ENCODE measurements at regions not wholly inside any gene's neighbourhood (a gene's known extent, or its start where the extent isn't known, plus 50 kb on each side); places are given as distances from the start of the nearest gene placed in this dataset.

DNA sequence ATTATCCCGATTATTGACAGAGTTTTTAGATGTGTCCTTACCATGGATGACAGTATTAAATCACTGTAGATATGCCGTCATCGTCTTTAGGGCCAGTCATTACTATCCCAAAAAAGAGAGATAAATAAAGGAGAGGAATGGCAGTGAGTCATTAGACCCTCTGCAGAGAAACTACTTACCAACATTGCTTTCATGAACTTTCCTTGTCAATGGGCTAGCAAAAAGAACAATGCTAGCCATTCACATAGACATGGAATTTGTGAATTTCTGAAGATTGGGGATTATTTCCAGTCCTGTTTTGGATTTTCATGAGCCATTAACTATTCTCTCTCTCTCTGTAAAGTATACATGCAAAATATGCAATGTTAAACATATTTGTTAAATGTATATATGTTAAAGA lies 319.4 kb upstream of the FANCL start:
- no peak for DNase-seq (ENCODE audit: low read depth)

DNA sequence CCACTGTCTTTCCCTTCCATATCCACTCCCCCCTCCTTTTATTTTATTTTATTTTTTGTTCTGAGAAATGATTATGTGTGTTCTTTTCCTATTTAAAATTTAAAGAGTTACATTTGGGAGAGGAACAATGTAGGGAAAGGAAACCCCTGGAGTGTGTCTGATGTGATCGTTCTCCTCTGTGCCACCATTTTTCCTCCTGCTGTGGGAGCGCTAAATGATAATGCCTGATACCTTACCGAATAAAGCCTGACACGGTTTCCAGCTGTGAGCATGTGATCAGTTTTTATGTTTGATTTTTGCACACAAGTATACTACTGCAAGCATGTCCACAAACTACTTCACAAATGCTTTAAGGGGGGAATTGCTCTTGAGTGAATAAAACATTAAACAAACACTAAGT lies 317.8 kb upstream of the FANCL start:
- DNase-seq (ENCODE audit: low read depth), result no peak

DNA sequence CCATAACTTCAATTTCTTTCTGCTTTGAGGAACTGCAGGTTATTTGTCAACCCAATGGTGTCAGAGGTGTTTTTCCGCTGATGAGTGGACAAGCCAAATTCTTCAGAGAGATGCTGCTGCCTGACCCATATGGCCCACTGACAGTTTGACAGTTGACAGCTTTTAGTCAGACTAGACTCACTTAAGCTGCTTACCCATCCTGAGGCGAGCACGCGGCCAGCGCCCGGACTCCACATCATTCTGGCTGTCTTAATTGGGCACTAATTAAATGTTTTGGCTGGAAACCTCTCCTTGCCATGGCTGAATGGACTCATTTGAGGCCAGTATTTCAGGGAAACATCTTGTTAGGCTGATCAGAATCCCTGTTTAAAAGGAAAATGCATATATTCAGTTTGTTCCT lies 316.1 kb upstream of the FANCL start:
- no peak for DNase-seq (ENCODE audit: low read depth)

DNA sequence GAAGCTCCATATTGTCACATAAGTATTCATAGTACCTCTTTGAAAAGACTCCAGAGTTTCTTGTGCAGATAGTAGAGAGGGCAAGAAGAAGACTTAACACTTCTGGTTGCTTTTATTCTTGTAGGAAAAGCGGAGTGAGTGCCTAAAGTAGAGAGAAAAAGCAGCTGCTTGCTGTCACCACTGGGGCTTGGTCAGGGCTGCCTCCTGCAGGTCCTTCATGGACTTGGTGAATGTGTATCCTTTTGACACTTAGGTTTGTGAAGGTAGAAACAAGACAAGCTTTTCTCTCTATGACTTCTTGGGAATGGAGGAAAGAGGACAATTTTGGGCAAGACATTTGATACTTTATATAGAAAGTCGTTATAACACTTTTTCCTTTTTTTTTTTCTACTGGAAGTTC lies 312.8 kb upstream of the FANCL start:
- no peak for DNase-seq (ENCODE audit: low read depth)

DNA sequence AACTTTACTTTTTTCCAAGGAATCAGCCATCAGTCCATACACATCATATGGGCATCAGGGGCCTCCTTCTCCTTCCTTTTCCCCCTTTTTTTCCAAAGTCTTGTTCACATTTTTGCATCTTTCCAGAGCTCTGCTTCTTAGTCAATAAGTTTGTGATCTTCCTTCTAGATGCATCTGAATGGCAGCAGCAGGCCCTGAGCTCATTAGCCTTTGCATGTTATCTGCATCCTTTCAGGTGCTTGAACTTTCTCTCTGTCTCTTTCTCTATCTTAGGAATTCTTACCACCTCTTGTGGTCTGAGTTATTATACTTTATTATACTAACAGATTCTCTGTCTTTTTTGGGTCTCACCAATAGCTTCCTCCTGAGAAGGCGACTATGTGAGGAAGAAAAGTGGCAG lies 312.4 kb upstream of the FANCL start:
- DNase-seq (ENCODE audit: low read depth), result no peak

DNA sequence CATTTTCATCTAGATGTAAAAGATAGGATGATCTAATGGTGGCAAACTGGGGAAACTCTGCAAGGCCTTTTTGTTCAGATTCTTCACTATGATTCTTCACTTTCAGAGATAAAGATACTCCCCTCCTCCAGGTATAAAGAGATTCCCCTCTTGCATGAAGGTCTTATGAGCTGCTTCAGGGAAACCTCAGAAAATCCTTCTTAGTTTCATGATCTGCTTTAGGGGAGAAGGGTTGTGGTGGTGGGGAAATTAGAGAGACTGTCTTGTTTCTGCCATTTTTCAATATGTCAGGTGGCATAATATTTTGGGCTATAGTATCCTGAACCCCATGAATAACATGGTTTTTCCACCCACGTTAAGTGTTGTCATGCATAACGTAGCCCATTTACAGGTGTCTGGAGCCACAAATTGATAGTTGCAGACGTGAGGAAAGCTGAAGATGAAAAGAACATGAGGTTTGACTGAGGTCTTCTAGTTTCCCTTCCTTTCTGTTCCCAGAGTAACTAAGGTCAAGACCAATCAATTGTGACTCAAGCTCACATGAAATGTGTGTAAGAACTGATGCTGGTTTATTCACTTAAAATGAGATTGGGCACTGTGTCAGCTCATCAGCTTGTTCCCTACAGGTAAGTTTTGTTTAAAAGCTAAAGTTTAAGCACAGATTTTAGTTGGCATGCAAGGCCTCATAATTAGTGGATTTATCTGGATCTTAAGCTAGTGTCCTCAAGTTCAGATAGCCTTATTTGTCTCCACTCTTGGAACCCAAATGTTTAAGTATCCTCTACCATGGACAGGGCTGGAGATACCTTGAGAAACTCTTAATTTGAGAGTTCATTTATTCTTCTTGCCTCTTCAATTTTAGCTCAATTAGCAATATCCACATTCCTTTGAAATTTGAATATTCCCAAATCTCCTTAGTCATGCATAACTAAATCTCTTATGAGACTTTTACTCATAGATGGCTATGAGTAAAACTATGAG lies 304.5 kb upstream of the FANCL start:
- DNase-seq (ENCODE audit: low read depth), result no peak

DNA sequence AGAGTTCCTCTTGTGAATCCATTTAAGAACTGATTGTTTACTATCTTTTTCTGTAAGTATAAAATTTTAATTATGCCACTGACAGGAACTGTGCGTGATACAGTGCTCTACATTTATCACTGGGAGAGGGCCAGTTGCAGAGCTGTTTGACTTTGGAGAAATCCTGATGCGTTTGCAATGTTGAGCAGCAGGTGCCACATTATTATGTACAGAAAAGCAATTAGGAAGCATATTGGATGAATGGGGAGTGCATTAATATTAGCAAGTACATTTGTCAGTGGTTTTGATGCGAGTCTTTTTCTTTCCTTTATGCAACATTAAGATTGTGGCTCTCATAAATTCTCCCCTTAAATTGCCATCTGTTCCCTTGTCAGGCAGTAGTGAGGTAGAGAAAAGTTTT lies 302.3 kb upstream of the FANCL start:
- DNase-seq (ENCODE audit: low read depth), result no peak

DNA sequence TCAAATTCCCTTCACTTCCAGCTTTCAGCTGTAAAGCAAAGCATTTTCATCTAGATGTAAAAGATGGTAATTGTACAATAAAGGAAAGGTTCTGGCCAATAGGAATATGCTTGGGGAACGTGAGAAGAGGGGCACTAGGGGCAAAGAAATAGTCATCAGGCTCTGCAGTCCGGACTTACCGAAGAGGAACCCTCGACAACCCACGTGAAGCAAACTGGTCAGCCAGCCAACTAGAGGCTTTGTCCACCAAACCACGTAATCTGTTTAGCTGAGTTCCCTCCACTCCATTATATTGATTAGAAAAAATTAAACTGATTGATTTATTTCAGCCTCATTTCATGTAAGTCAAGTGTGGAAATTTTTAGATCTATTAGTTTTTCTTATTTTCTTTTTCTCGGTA lies 300.4 kb upstream of the FANCL start:
- no peak for DNase-seq (ENCODE audit: low read depth)

DNA sequence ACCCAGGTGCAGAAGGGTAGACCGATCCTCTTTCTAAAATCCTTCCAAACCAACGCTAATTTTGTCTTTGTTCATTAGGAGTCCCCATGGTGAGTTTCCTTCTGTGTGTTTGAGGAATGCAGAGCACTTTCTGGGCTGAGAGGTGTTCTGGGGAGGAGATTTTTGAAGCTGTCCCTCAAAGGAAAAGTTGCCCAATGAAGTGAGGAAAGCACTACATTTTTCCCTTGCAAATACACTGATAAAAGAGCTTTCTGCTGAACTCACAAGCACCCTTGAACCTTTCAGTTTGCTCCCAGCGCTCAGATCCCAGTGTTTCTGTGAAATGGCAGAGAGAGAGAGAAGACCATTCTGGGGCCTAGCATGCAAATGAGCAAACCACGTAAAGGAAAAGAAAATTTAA lies 299.6 kb upstream of the FANCL start:
- no peak for DNase-seq (ENCODE audit: low read depth)

DNA sequence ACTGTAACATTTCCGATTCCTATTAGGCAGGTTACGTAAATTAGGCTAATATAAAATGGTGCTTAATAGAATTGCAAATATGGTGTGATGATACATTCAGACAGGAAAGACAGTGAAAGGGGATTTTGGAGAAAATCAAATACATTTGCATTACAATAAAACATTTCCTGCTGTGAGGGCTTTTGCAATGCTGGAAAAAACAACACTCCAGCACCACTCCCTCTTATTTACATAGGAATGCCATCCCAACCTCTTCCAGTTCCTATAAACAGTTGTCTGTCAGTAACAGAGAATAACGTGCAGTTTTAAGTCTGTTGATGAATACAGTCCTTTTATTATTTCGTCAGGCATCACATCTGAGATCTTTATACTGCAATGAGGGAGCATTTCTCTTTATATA lies 298.8 kb upstream of the FANCL start:
- no peak for DNase-seq (ENCODE audit: low read depth)

DNA sequence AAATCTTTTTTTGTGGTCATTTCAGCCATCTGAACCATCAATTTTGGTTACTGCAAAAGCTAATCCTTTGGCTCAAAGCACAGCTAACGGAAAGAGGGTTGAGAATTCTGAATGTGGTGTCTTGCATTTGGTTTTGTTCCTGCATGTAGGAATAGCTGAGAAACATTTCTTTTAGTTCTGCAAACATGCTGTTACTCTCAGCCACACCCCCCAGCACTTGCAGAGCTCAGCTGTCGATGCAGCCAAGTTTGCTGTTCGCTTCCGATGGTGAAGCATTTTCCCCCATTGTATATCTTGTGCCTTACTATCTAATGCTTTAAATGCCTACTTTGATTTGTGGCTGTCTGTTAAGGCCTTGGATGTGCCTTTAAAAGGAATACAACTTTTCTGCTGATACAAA lies 294.9 kb upstream of the FANCL start:
- DNase-seq (ENCODE audit: low read depth), result no peak

DNA sequence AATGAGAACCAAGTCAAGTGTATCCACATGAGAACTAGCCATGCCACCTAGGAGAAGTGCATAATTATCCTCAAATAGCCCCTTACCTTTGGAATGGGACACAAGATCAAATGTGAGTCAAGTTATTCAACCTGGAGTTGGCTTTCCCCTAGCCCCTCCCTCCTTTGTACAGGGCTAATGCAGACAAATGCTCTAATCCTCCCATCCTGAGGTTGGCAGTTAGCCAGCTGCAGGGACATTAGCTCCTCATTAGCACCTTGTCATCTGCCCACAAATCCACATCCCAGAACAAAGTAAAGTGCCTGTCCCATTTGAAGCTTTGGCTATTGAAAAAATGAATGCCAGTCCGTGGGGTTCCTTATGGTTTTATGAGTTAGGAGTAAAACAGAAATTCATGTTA lies 294.1 kb upstream of the FANCL start:
- no peak for DNase-seq (ENCODE audit: low read depth)

DNA sequence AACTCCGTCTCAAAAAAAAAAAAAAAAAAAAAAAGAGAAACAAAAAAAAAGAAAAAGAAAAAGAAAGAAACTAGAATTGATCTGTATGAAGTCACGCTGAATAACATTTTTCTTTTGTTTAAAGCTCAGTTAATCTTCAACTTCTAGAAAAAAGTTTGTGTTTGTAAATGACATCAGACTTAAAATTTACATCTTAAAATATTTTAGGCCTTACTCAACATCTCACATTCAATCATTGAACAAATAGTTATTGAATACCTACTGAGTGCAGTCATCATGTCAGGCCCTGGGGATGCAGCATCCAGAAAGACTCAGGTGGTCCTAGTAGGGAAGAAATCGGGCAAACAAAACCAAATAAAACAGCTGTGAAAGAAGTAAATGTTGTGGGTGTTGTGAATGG lies 292.3 kb upstream of the FANCL start:
- no peak for DNase-seq (ENCODE audit: low read depth)

DNA sequence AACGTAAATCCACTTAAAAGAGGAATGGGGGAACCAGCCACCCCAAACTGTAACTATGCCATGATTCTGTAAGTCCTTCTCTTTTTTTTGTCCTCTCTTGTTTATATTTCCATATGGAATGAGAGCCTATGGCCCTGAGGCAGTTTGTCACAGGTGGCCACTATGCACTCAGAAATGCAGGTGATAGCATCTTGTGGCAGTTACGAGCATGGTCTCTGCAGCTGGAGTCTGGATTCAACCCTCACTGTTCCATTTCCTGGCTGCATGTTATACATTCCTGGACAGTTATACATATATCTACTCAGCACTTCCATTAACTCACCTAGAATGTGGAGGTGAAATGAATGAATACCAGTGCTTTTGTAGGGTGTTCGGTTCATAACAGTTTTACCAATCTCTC lies 291.5 kb upstream of the FANCL start:
- no peak for DNase-seq (ENCODE audit: low read depth)

DNA sequence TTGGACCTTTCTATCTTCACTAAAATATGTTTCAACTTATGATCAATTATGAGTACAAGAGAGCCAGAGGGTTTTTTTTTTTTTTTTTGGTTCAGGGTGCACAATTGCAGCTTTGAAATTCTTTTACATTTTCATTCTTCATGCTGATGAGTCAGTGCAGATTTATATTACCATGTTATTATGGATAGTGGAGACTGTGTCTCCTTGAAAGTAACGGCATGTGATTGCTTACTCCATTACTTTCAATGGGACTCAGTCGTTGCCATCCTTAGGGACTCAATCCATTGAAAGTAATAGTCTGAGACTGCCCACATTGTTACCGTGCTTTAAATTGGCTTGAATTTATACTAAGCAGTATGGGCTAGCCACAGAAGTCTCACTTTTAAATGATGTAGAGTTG lies 286.5 kb upstream of the FANCL start:
- no peak for DNase-seq (ENCODE audit: low read depth)

DNA sequence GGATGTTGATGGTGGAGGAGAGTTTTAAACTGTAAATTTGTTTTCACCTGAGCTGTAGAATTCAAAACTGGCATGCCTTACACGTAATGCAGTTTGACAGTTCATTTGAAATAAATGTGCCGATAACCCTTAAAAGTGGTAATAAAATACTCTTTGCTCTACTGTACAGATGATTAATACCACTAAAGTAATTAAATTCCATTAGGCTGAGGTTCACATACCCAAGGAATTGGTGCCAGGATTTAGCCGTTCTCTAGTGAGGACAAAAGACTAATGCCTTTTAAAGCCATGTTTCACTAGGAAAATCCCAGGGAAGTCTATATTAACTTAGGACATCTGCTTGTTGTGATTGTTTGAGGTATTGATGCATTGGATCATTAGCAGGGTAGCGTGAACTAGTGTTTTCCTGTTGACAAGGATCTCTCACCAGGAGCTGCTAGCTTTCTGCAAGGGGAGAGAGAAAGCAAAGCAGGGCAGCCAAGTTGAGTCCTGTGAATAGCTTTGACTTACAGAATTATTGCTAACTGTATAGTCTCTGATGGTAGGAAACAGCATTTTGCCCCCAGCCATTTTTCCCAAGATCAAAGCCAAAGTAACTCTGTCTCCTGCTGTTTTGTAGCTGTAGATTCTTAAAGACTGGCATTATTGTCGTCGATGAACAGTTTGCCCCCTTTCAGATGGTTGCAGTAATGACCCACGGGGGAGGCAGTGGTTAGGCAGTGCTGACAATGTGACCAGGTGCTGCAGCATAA lies 280.9 kb upstream of the FANCL start:
- no peak for DNase-seq (ENCODE audit: low read depth)

DNA sequence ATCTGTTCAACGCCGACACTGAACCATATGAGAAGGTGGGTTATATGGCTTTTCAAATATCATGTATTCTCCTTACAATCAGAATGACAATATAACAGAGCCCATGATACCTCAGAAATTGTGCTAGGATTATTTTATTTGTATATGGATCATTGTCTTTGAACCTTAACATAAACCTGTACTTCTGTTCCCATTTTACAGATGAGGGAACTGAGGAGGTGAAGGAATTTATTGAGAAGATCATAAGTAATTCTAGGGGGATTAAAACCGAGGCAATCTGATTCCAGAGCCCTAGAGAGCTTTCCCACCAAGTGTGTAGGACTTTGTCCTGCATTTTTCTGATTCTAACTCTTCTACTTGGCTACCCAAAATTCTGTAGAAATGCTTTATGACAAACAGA lies 279.8 kb upstream of the FANCL start:
- no peak for DNase-seq (ENCODE audit: low read depth)

DNA sequence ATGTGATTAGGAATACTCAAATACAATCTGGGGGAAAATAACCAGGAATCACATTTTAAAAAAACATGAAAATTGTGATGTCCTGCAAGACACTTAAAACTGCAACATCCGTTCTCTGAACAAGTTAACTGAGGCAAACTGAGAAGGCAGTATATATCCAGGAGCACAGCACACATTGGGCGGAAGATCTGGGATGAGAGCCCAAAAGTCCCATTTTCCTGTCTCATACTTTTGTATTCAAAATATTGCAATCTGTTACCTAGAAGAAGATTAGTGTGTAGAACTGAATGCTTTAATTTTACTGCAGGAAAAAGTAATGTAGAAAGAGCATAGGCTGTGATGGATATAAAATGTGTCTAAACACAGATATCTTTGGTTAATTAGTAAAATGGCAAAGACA lies 276.8 kb upstream of the FANCL start:
- no peak for DNase-seq (ENCODE audit: low read depth)

DNA sequence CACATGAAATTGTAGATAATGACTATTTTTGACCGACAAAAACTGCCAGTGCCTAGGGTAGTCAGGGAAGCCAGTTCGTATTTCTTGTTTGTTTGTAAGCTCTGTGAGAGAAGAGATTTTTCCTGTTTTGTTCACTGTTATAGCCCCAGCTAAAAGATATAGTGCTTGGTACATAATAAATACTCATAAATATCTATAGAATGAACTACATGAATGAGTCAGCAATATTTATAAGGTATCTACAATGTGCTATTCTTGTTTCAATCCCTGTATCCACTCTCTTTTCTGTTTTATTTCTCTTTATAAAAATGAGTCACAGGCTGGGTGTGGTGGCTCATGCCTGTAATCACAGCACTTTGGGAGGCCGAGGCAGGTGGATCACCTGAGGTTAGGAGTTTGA lies 275.6 kb upstream of the FANCL start:
- DNase-seq (ENCODE audit: low read depth), result no peak

DNA sequence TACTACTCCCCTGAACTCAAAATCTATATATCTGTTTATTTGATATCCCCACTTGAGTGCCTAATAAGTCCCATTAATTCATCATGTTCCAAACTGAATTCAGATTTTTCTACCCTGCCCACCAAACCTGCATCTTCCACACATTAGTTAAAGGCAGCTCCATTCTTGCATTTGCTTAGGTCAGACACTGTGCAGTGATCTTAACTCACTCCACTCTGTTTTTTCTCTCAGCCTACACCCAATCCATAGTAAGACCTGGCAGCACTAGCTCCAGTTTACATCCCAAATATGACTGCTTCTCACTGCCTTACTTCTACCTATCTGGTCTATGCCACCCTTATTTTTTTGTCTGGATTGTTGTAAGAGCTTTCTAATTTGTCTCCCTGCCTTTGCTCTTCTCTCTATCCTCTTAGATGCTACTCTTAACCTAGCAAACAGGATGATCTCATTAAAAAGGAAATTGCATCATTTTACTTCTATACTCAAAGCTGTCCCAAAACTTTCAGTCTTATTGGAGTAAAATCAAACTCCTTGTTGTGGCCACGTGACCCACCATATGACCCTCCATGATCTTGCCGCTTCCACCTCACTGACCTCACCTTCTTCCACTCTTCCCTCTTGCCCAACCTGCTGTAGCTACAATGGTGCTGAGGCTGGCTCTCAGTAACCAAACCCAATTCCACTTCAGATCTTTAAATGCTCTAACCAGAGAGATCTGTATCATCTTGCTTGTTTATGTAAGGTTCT lies 274.9 kb upstream of the FANCL start:
- no peak for DNase-seq (ENCODE audit: low read depth)

DNA sequence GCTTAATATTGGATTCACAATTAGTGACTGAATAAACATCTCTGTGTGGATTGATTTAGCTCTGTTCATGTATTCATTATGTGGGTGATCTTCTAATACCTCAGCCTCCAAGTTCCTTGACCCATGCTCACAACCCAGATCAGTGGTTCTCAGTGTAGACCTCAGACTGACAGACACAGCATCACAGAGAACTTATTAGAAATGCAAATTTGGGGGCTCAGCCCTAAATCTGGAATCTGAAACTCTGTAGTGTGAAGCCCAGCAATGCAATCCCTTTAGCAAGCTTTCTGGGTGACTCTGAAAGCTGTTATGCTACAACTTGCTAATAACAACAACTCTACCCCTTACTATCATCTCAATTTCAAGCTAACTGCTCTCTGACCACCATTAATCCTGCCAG lies 273.1 kb upstream of the FANCL start:
- no peak for DNase-seq (ENCODE audit: low read depth)

DNA sequence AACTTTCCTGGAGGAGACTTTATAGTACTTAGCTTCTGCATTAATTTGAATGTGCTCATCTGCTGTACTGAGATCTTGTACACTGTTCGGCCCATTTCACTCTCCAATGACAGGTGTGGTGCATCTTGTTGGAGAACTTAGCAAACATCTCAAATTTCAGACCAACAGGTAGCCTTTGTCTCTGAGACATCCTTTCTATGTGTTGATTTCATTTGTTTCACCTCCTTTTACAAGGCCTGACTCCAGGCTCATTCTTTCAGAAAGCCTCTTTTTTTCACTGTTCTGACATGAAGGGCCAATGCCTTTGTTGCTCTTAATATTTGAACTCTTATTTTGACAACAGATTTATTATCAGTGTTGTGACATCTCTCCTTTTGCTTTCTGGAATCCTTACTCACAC lies 271.8 kb upstream of the FANCL start:
- no peak for DNase-seq (ENCODE audit: low read depth)

DNA sequence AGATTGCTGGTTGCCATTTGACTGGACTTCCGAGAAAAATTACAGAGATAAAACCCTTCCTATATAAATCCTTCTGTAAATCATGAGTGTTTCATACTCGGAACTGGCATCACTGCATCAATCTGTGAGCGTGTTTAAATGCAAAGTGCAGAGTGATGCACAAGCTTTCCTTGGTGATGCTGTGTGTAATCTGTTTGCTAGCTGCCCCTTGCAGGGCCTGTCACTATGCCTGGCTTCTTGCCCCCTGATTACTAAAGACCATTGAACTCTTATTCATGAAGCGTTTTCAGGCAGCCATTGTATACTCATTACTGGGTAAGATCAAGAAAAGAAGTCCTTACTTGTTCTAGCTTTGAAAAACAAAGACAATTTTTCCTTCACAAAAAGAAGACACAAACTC lies 266.9 kb upstream of the FANCL start:
- DNase-seq (ENCODE audit: low read depth), result no peak

Measured in stimulated activated CD8-positive, alpha-beta memory T cell treated with anti-CD3 and anti-CD28 coated beads, Interleukin-4, amount 100 ng/mL, for 24 hours (primary cell).